ENCODE measurements at regions not wholly inside any gene's neighbourhood (a gene's known extent, or its start where the extent isn't known, plus 50 kb on each side); places are given as distances from the start of the nearest gene placed in this dataset.

DNA sequence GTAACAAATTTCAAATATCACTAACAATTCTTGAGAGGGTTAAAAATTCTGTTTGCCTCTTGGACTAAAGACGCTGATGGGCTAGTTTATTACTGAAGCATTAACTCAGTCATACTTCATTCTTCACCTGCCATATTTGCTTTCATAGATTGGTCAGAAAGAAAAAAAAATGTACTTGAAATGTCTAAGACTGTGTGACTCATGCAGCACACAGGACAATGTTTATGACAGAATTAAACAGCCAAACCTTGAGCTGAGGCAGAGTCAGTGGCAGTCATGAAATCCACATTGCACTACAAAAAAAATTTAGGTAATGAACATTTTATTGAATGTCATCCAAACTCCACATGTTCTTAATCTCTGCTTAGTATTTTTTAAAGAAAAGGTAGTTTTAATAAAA is 135.6 kb downstream of the PRR20E start (continued):
- TF ChIP-seq BHLHE40 (IDR thresholded peaks at IDR 0.05; ENCODE audit: borderline replicate concordance in 1 of 2, low read depth in 2 of 2, low read length in 1 of 2) (no peak), ETV6 (conservative IDR thresholded peaks at IDR 0.05 in 1 of 2, IDR thresholded peaks at IDR 0.05 in 1 of 2; ENCODE audit: borderline replicate concordance in 1 of 2, low read depth in 1 of 2) (no peak), ZZZ3 (IDR thresholded peaks at IDR 0.05; ENCODE audit: control insufficient read depth, insufficient read length, low read depth) (no peak), YBX1 (IDR thresholded peaks at IDR 0.05) (no peak), BRCA1 (IDR thresholded peaks at IDR 0.05; ENCODE audit: low read depth, low read length) (no peak), EP300 (IDR thresholded peaks at IDR 0.05; ENCODE audit: borderline replicate concordance in 1 of 2, control insufficient read depth in 1 of 2, low read depth in 2 of 2, low read length in 2 of 2) (no peak), WRNIP1 (IDR thresholded peaks at IDR 0.05; ENCODE audit: borderline replicate concordance, low read depth, low read length) (no peak), RB1 (IDR thresholded peaks at IDR 0.05; ENCODE audit: borderline replicate concordance) (no peak)
- TF ChIP-seq, protein P1, sequence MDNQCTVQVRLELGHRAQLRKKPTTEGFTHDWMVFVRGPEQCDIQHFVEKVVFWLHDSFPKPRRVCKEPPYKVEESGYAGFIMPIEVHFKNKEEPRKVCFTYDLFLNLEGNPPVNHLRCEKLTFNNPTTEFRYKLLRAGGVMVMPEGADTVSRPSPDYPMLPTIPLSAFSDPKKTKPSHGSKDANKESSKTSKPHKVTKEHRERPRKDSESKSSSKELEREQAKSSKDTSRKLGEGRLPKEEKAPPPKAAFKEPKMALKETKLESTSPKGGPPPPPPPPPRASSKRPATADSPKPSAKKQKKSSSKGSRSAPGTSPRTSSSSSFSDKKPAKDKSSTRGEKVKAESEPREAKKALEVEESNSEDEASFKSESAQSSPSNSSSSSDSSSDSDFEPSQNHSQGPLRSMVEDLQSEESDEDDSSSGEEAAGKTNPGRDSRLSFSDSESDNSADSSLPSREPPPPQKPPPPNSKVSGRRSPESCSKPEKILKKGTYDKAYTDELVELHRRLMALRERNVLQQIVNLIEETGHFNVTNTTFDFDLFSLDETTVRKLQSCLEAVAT (IDR thresholded peaks at IDR 0.05), result no peak

DNA sequence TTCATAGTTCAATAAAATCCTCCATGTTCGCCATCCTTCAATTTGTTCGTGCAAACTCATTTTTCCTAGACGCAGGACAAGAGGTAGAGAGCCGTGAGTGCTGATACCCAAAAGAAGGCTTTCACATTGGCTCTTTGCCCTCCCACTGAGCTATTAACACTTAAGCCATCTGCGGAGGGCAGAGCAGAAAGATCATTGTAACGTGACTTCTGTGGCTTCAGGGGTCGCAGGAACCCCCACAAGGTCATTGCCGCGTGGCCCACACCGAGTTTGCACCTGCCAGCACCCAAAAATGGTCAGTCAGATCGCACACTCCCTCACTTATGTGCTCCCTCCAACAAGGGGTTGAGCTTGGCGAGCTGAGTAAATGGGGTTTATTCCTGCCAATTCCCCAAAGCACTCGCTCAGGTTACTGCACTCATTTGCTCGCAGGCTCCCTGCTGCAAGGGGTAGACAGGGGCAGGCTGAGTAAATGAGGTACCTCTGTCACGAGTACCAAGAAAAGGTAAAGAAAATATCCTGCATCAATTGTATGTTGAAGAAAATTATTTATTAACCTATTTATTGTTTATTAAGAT is 144.1 kb downstream of the PRR20E start:
- FAIRE-seq, result no peak
- no peaks in the 10 kb centered on the region for H3K4me1 ChIP-seq (ENCODE audit: control insufficient read depth, insufficient read depth, low read length)
- no peak for DNase-seq (ENCODE audit: low read depth, low spot score)
- ChIA-PET SMC1A (ENCODE audit: uncharacterized antibody, unreplicated experiment) (no interaction called here), CTCF (no interaction called here), RAD21 (ENCODE audit: unreplicated experiment) (no interaction called here), POLR2A (no interaction called here)
- H3K79me2 ChIP-seq (ENCODE audit: control insufficient read depth, insufficient read depth, low read length), result no peaks in the 10 kb centered on the region
- no peaks in the 10 kb centered on the region for H4K20me1 ChIP-seq (ENCODE audit: control insufficient read depth, insufficient read depth)
- no peak overlapping the region for H3K9ac ChIP-seq (ENCODE audit: control insufficient read depth, insufficient read depth, low read length)
- in situ Hi-C loops (cut with MboI), result no loop called here
- no peaks in the 10 kb centered on the region for H3K9me3 ChIP-seq (replicated peaks; ENCODE audit: control insufficient read depth, insufficient read depth, low read length)
- no peak overlapping the region for H3K4me3 ChIP-seq
- H3K4me2 ChIP-seq (ENCODE audit: control insufficient read depth, insufficient read depth), result no peak overlapping the region
- BruUV-seq (replicated peaks), result no TSS peak
- no peaks in the 10 kb centered on the region for H3K27me3 ChIP-seq (replicated peaks in 1 of 2; ENCODE audit: control insufficient read depth in 2 of 2, insufficient read depth in 2 of 2, low read length in 1 of 2)
- H2AFZ ChIP-seq (ENCODE audit: control insufficient read depth, low read depth, low read length), result no peak overlapping the region
- no peaks in the 10 kb centered on the region for H3K36me3 ChIP-seq (ENCODE audit: control insufficient read depth in 2 of 2, insufficient read depth in 2 of 2, low read length in 1 of 2)
- H3K27ac ChIP-seq (ENCODE audit: control insufficient read depth, insufficient read depth), result no peak overlapping the region
- WGBS (ENCODE audit: insufficient coverage, insufficient replicate concordance, low lambda C conversion rate, missing lambda C conversion rate), result 32% methylated on average over 15 of the region's 15 CpGs
- ATAC-seq, result no peak
- intact Hi-C loops (cut with micrococcal nuclease; ENCODE audit: unreplicated experiment), result no loop called here
- TF ChIP-seq, protein P2, sequence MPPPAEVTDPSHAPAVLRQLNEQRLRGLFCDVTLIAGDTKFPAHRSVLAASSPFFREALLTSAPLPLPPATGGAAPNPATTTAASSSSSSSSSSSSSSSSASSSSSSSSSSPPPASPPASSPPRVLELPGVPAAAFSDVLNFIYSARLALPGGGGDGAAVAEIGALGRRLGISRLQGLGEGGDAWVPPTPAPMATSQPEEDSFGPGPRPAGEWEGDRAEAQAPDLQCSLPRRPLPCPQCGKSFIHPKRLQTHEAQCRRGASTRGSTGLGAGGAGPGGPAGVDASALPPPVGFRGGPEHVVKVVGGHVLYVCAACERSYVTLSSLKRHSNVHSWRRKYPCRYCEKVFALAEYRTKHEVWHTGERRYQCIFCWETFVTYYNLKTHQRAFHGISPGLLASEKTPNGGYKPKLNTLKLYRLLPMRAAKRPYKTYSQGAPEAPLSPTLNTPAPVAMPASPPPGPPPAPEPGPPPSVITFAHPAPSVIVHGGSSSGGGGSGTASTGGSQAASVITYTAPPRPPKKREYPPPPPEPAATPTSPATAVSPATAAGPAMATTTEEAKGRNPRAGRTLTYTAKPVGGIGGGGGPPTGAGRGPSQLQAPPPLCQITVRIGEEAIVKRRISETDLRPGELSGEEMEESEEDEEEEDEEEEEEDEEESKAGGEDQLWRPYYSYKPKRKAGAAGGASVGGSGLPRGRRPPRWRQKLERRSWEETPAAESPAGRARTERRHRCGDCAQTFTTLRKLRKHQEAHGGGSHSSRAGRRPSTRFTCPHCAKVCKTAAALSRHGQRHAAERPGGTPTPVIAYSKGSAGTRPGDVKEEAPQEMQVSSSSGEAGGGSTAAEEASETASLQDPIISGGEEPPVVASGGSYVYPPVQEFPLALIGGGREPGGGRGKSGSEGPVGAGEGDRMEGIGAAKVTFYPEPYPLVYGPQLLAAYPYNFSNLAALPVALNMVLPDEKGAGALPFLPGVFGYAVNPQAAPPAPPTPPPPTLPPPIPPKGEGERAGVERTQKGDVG (CRISPR knock-in tag; IDR thresholded peaks at IDR 0.05), result no peak
- TF ChIP-seq, protein P3, sequence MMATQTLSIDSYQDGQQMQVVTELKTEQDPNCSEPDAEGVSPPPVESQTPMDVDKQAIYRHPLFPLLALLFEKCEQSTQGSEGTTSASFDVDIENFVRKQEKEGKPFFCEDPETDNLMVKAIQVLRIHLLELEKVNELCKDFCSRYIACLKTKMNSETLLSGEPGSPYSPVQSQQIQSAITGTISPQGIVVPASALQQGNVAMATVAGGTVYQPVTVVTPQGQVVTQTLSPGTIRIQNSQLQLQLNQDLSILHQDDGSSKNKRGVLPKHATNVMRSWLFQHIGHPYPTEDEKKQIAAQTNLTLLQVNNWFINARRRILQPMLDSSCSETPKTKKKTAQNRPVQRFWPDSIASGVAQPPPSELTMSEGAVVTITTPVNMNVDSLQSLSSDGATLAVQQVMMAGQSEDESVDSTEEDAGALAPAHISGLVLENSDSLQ (IDR thresholded peaks at IDR 0.05), result no peak
- TF ChIP-seq MEF2A (IDR thresholded peaks at IDR 0.05; ENCODE audit: insufficient read depth, low read depth, low read length), result no peak
- TF ChIP-seq ZZZ3 (IDR thresholded peaks at IDR 0.05; ENCODE audit: control insufficient read depth, insufficient read length, low read depth), result no peak
- TF ChIP-seq ZNF274 (IDR thresholded peaks at IDR 0.05; ENCODE audit: insufficient read depth, insufficient read length), result no peak
- no peak for TF ChIP-seq PAX8 (IDR thresholded peaks at IDR 0.05)
- no peak for TF ChIP-seq BCL11A (IDR thresholded peaks at IDR 0.05; ENCODE audit: low read depth, low read length)
- no peak for TF ChIP-seq NR2F1 (conservative IDR thresholded peaks at IDR 0.05)

Data from GM12878 (cell line).